ENCODE measurements at regions not wholly inside any gene's neighbourhood (a gene's known extent, or its start where the extent isn't known, plus 50 kb on each side); places are given as distances from the start of the nearest gene placed in this dataset.

GRCh38 chr1:190807629-190808028 is 330.0 kb upstream of the BRINP3 start:
- TF ChIP-seq CTCF (conservative IDR thresholded peaks at IDR 0.05; ENCODE audit: low read depth, low read length) (no peak), POLR2A (IDR thresholded peaks at IDR 0.05; ENCODE audit: low read depth, low read length) (no peak)

Data from IMR-90 (cell line).